ENCODE measurements at regions not wholly inside any gene's neighbourhood (a gene's known extent, or its start where the extent isn't known, plus 50 kb on each side); places are given as distances from the start of the nearest gene placed in this dataset.

DNA sequence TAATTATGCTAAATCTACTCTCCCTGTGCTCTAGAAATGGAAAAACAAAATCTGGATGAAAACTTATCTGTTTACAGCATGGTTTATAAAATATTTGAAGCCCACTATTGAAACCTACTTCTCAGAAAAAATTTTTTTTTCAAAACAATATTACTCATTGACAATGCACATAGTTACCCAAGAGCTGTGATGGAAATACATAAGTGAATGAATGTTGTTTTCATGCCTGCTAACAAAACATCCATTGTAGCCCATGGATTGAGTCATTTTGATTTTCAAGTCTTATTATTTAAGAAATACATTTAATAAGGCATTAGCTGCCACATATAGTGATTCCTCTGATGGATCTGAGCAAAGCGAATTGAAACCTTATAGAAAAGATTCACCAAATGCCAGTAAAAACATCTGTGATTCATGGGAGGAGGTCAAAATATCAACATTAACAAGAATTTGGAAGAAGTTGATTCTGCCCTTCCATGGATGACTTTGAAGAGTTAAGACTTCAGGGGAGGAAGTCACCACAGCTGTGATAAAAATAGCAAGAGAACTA is 144.7 kb upstream of the HHIP start:
- 74% methylated on average over 1 of the region's 1 CpG for WGBS, 2 donors

DNA sequence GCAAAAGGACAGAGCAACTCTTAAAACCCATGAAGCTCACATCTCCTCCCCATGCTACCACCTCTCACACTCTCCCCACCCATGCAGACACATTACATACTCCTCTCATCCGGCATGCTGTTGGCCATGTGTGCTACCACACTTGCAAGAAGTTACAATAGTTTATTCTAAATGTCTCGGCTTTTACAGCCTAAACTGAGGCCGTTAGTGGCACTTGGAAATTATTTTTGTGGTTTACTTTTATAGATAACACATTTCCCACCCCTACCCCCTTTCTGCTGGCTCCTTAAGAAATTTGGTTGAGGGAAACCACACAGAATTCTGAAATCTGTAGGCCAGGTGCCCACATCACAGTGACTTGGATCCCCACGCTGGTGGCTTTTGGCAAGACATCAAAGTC is 141.1 kb upstream of the HHIP start:
- intact Hi-C loops (cut with DNase I) = no loop called here
- WGBS, 2 donors = 79 to 84% methylated on average over 4 of the region's 4 CpGs
- ATAC-seq = no peak

More for the DNA sequence above, 144.7 kb upstream of the HHIP start:
- Histone ChIP-seq H3K4me1 (no peaks in the 10 kb centered on the region), H3K4me3 (no peak overlapping the region), H3K36me3 (no peaks in the 10 kb centered on the region), H3K27me3 (no peaks in the 10 kb centered on the region), H3K9me3 (peaks cover 0 to 12% (median 0%) of the 10 kb centered on the region in 11 donors), H3K27ac (no peak overlapping the region)
- intact Hi-C loops (cut with DNase I) = no loop called here
- TF ChIP-seq, protein P1, sequence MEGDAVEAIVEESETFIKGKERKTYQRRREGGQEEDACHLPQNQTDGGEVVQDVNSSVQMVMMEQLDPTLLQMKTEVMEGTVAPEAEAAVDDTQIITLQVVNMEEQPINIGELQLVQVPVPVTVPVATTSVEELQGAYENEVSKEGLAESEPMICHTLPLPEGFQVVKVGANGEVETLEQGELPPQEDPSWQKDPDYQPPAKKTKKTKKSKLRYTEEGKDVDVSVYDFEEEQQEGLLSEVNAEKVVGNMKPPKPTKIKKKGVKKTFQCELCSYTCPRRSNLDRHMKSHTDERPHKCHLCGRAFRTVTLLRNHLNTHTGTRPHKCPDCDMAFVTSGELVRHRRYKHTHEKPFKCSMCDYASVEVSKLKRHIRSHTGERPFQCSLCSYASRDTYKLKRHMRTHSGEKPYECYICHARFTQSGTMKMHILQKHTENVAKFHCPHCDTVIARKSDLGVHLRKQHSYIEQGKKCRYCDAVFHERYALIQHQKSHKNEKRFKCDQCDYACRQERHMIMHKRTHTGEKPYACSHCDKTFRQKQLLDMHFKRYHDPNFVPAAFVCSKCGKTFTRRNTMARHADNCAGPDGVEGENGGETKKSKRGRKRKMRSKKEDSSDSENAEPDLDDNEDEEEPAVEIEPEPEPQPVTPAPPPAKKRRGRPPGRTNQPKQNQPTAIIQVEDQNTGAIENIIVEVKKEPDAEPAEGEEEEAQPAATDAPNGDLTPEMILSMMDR (IDR thresholded peaks at IDR 0.05) = no peak
- ATAC-seq (no peak), DNase-seq (no peak)

DNA sequence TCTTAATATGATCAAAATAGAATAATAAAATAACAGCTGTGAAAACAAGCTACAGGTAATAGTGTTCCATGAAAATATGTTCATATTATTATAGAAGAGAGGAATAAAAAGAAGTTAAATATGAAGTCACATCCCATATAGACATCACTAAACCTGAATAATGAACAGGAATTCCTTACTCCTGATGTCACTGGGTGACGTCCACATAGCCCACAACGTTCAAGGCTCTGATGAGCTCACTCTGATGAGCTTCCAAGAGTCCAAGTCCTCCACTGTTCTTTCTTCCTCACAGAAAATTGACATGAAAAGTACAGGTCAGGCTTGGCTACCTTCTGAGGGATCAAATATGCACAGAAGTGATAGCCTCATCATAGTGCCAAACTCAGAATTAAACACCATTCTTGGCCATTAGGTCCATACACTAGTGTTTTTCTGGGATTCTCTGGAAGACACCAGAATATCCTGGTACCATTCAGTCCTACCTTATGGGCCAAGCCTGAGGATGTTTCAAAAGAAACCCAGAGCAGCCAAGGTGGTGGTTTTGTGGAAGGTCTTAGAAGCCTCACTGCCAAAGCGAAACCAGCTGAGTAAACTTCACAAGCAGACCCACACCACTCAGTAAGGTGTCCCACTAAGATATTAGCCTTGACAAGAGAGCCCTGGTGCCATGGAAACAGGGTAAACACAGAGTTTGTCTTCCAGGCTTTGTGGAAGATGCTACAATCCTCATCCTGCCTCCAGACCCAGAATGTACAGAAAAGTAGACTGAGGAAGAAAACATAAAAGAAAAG is 138.4 kb upstream of the HHIP start:
- H3K36me3 ChIP-seq = no peaks in the 10 kb centered on the region
- H3K27me3 ChIP-seq = no peaks in the 10 kb centered on the region
- H3K4me3 ChIP-seq = no peak overlapping the region
- H3K4me1 ChIP-seq = no peaks in the 10 kb centered on the region
- no peak overlapping the region for H3K27ac ChIP-seq
- no peak for DNase-seq
- no peak for ATAC-seq
- 57% methylated on average over 3 of the region's 3 CpGs for WGBS, 2 donors
- TF ChIP-seq, protein P1 (IDR thresholded peaks at IDR 0.05) = no peak
- intact Hi-C loops (cut with DNase I) = no loop called here
- no peaks in the 10 kb centered on the region for H3K9me3 ChIP-seq

More for the DNA sequence above, 141.1 kb upstream of the HHIP start:
- Histone ChIP-seq H3K9me3 (peaks cover 0 to 10% (median 0%) of the 10 kb centered on the region in 11 donors), H3K4me1 (no peaks in the 10 kb centered on the region), H3K27me3 (no peaks in the 10 kb centered on the region), H3K27ac (no peak overlapping the region), H3K4me3 (no peak overlapping the region), H3K36me3 (no peaks in the 10 kb centered on the region)
- TF ChIP-seq, protein P1 (IDR thresholded peaks at IDR 0.05) = no peak
- DNase-seq = no peak

DNA sequence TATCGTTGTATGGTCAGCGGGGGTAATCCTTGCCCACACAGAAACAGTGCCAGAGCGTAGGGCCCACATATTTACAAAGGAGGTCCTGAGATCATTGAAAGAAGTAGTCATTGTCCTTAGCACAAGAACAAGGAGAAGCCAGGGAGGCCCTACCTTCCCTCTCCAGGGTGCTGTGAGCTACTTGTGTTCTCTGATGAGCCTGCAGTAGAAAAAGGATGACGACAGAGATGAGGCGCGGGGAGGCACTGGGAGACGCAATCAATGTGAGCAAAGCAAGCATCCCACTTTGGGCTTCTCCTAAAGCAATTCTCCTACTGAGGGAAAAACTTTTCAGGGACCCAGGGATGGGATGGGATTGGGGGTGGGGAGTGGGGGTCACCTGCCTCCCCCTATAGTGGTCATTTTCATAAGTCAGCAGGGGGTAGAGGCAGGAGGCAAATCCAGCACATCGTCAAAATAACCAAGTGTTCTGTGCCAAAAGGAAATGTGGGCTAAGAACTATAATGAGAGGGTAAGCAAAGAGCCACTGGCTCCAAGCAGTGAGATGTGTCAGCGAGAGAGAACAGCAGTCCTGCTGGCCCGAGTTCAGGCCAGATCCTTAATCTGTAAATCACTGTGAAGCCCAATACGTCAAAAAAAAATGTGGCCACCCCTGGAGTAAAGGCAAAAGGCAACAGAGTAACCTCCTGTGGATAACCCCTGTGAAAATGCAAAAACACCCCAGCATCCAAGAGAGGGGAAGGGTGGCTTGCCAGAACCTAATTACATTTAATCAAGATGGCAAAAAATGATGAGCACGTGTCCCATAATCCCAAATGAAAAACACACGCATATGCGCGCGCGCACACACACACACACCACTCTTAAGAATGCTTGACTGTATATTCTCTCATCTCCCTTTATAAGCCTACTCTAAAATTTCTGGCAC is 136.6 kb upstream of the HHIP start:
- no peaks in the 10 kb centered on the region for H3K9me3 ChIP-seq
- no peak for ATAC-seq
- intact Hi-C loops (cut with DNase I) = no loop called here
- no peak for DNase-seq
- no peaks in the 10 kb centered on the region for H3K4me1 ChIP-seq
- 81 to 82% methylated on average over 17 of the region's 17 CpGs for WGBS, 2 donors
- H3K27me3 ChIP-seq = no peaks in the 10 kb centered on the region
- no peaks in the 10 kb centered on the region for H3K36me3 ChIP-seq
- TF ChIP-seq, protein P1 (IDR thresholded peaks at IDR 0.05) = no peak
- no peak overlapping the region for H3K27ac ChIP-seq
- no peak overlapping the region for H3K4me3 ChIP-seq
